HG03175 (cell line): ENCODE measurements at regions not wholly inside any gene's neighbourhood (a gene's known extent, or its start where the extent isn't known, plus 50 kb on each side); places are given as distances from the start of the nearest gene placed in this dataset.

Source experiments
- ATAC-seq: cut with Tn5 transposase; IDR thresholded peaks from one replicate; pipeline ENCODE4 v1.9.1; 2021; ENCODE audit warnings: mild to moderate bottlenecking, moderate library complexity; ENCODE audit not compliant: unreplicated experiment

- ATAC-seq: no peak
Measured at GRCh38 chr4:177041356-177041755, 248.6 kb upstream of the VEGFC start.

DNA sequence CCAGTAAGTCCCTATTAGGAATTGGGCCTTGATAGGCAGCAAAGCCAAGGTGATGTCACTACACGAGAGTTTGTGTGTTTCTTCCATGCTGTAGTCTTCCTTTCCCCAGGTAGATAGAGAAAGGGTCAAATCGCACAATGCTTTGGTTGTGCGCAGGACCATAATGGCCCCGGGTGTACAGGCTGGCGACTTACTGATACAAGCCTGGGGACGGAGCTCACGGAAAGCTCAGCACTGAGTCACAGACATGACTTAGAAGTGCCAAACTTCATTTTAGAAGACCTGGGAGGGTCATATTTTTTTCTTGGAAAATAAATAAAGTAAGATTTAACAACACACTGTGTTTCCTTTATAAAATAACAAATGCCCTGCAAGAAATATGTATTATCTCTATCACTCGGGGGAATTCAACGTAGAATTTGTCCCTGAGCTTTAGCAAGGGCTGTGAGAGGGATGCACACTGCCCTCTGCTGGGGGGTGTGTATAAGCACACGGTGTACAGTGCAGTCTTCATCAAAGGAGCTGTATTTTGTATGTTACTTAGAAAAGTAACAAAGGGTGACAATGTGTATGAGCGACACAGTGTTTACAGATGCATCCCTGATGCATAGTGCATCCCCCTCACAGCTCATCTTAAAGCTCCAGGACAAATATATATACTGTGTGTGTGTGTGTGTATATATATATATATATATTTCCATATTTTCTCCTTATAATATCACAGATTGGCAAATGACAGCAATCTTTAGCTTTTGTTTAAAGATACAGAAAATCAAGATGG is 254.5 kb upstream of the VEGFC start:
- ATAC-seq: peak; percentile 84

DNA sequence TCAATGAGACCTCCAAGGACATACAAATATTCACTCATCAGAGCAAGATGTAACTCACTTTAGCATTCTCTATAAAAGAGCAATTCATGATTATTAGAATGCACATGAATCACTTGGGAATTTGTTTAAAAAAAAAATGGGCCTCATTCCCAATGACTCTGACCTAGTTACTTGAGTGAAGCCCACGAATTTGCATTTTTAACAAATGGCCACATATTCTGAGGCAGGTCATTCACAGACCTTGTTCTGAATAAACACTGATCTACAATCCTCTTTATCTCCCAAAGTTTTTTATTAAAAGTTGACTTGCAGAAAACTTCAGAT is 255.1 kb upstream of the VEGFC start:
- ATAC-seq: no peak

GRCh38 chr4:177051473-177052060 is 258.1 kb upstream of the NEIL3 start:
- ATAC-seq: peak; percentile 88

GRCh38 chr4:177052211-177052934 is 257.3 kb upstream of the NEIL3 start:
- no peak for ATAC-seq

GRCh38 chr4:177057186-177057585 is 252.5 kb upstream of the NEIL3 start:
- ATAC-seq: no peak

GRCh38 chr4:177064116-177064515 is 245.6 kb upstream of the NEIL3 start:
- ATAC-seq: no peak

GRCh38 chr4:177064729-177065394 is 244.8 kb upstream of the NEIL3 start:
- ATAC-seq: no peak

GRCh38 chr4:177066746-177067145 is 242.9 kb upstream of the NEIL3 start:
- ATAC-seq: no peak

DNA sequence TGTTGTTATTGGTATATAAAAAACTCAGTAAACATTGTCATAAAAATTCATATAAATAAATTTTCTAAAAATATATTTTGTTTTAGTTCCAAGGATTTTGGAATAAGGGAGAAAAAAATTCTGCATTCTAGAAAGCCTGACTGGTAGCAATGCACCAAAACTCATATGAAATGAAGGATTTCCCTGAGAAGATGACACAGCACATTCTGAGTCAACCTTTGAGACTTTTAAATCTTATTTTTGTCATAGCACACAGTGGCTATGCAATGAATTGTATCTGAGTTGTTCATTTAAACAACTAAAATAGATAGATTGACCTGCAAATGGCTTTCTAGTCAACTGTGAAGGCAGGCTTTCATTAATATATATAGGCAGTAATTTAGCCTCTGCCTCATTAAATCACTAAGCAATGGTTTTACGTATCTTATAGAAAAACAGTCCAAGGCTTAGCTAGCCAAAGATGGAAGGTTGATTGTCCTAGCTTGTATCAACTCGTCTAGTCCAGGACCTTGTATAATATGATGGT is 239.1 kb upstream of the NEIL3 start:
- no peak for ATAC-seq

DNA sequence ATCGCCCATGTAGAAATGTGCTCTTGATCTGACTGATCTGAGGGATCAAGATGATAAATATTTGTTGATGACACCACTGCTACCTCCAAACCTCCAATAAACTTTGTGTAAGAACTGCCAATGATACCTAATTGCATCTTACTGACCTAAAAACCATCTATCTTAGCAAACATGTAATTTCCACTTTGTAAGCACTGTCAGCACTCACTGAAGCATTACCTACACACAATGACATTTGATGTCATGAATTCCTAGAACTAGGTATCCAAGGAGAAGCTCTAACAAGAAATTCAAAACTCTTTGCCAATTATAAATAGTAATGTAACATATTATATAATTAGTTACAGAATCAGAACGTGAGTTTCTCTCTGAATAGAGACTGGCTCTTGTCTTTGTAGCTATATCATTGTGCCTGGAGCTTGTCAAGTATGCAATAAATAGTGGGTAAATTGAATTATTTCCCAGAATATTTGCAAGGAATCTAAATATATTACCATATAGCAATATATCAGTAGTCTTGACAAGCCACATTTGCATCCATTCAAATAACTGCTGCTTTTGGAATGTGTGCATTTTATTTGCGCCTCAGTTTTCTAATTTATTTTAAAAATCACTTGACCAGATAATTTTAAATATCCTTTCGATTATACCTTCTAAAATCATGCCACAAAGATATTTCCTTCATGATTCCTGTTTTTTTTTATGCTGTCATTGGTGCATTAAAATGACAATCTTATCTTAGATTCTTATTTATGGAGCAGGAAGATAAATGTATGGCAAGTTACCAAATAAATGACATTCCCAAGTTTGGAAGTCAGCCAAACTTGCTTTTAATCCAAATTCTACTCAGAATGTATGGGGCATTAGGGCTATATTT is 232.3 kb upstream of the NEIL3 start:
- no peak for ATAC-seq

DNA sequence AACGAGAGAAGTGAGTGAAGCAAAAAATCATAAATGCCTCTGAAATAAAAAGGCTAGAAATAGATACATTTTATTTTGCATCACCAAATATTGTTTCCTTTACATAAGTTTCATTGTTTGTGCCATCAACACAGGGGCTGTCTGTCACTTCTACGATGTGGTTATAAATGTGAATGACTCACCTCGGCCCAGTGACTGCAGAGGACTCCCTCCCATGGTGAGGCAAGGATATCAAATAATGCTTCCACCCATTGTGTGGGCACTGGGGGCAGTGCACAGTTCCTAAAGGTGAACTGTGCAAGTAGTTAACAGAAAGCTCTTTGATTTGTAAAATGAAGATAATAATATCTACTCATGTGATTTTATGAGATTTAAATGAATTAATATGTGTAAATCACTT is 230.3 kb upstream of the NEIL3 start:
- no peak for ATAC-seq

DNA sequence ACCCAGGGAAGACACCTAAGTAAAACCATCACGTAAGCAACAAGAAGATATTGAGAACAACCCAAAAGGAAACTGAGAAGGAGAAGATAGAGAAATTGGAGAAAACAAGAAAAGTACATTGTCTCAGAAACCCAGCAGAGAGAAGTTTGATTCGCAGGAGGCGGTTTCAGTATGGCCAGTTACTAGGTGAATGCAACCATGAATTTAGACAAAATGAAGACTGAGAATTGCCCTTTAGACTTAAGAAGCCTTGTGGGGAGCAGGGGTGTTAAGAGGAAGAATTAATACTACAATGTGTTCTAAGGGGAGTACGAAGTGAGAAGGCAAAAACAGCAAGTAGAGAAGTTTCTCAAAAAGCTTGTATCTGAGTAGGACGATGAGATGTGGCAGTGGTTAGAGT is 229.3 kb upstream of the NEIL3 start:
- ATAC-seq: no peak

GRCh38 chr4:177087060-177087459 is 222.6 kb upstream of the NEIL3 start:
- ATAC-seq: no peak

GRCh38 chr4:177087499-177087898 is 222.2 kb upstream of the NEIL3 start:
- ATAC-seq: no peak

GRCh38 chr4:177091515-177091914 is 218.2 kb upstream of the NEIL3 start:
- no peak for ATAC-seq

GRCh38 chr4:177092807-177093206 is 216.9 kb upstream of the NEIL3 start:
- no peak for ATAC-seq

- ATAC-seq: no peak
Measured at GRCh38 chr4:177093964-177094363, 215.7 kb upstream of the NEIL3 start.

GRCh38 chr4:177097291-177097690 is 212.4 kb upstream of the NEIL3 start:
- ATAC-seq: no peak

- ATAC-seq: no peak
Measured at GRCh38 chr4:177099211-177099610, 210.5 kb upstream of the NEIL3 start.
